HG03558 (cell line): ENCODE measurements at regions not wholly inside any gene's neighbourhood (a gene's known extent, or its start where the extent isn't known, plus 50 kb on each side); places are given as distances from the start of the nearest gene placed in this dataset.

Source experiments
- ATAC-seq: cut with Tn5 transposase; IDR thresholded peaks from one replicate; pipeline ENCODE4 v1.9.1; 2021; ENCODE audit warnings: moderate number of reproducible peaks; ENCODE audit not compliant: unreplicated experiment; ENCODE audit errors: extremely low read depth

DNA sequence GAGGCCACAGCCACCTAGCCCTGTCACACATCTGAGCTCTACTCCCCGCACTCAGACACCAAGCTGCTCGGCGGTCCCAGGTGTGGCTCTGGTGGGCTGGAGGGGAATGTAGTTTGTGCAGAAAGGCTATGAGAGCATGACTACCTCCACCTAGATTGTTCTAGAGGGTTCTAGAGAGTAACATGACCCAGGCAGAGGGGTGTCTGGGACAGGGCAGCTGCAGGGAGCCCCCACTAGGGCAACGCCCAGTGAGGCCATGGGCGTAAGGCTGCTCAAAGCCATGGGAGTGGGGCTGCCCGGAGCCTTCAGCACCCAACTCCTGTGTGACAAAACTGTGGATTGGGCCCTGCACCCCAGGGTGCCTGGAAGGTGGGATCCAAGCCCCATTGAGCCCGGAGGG is 511.4 kb upstream of the MYT1L start:
- no peak for ATAC-seq

DNA sequence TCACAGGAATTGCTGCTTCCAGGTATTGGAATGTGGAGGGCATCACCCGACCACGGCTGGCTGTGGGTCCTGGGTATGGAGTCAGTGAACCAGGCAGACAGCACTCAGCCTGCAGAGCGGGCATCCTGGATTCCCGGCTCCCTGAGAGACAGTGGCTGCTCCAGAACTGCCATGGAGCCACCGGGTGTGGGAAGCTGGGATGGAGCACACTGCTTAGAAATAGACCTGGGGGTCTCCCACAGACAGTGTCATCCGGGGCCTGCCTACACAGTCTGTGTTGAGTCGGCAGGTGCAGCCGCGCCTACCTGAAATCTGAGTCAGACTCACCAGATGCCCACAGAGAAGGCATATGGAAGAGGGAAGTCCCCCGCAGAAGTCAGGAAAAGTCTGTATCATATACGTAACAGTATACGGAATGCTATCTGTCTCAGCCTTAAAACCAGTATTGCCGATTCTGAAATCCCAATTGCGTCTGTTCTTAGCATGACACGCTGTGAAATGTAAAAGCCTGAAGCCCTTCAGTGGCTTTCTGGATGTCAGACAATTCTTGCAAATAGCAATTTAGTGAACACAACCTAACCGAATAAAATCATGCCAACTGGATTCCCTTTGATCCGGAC is 509.7 kb upstream of the MYT1L start:
- no peak for ATAC-seq

- no peak for ATAC-seq
These were observed 508.9 kb upstream of the MYT1L start for GRCh38 chr2:2839782-2840531.

DNA sequence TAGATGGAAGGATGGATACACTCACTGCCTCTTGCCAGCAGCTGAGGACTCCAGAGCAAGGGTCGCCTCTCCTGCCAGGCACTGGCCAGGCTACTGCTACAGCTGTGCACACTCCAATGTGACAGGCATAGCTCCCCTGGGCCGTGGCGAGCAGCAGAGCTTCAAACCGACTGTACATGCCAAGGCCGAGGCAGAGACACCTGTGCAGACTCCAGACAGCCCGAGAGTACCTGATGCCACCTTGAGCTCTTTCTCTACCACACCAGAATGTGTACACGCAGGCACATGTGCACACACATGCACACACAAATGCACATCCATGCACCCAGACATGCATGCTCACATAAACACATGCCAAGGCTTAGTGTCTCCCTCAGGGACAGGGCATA is 508.3 kb upstream of the MYT1L start:
- ATAC-seq: no peak

GRCh38 chr2:2838548-2838845 is 507.4 kb upstream of the MYT1L start:
- no peak for ATAC-seq

DNA sequence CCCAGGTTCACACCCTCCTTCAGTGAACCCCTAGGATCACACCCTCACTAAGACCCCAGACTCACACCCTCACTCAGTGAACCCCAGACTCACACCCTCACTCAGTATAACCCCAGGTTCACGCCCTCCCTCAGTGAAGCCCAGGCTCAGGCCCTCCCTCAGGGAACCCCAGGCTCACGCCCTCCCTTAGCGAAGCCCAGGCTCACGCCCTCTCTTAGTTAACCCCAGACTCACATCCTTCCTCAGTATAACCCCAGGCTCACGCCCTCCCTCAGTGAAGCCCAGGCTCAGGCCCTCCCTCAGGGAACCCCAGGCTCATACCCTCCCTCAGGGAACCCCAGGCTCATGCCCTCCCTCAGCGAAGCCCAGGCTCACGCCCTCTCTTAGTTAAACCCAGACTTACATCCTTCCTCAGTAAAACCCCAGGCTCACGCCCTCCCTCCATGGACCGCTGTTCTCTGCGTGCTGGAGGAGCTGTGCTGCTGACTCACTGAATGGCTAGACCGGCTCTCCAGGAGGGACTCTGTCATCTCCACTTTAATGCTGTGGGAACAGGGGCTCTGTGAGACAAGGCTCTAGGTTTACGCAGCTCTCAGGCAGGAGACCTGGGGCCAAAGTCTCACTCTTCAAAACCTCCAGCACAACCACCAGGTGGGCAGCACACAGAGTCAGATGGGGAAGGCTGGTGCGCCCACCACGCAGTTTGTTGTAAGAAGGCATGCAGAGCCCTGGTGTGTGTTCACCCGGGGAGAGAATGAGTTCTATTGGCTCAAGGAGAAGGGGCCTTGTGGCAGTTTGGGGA is 506.9 kb upstream of the MYT1L start:
- no peak for ATAC-seq

GRCh38 chr2:2836343-2837070 is 505.4 kb upstream of the MYT1L start:
- ATAC-seq: no peak

- no peak for ATAC-seq
These were observed 503.6 kb upstream of the MYT1L start for GRCh38 chr2:2834516-2835254.

GRCh38 chr2:2834105-2834504 is 503.0 kb upstream of the MYT1L start:
- no peak for ATAC-seq

DNA sequence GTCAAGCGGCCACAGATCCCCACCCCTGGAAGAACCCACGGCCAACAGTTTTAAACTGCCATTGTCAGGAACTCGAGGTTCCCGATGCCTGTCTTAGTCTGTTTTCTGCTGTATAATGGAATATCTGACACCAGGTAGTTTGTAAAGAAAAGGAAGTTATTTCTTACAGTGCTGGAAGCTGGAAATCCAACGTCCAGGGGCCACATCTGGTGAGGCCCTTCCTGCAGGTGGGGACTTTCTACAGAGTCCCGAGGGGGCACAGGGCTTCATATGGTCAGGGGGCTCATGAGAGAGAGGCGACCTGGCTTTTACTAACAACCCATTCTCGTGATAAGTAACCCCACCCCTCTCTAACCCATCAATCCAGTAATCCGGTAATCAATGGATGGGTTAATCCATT is 501.6 kb upstream of the MYT1L start:
- no peak for ATAC-seq

GRCh38 chr2:2831633-2832032 is 500.6 kb upstream of the MYT1L start:
- ATAC-seq: no peak

- no peak for ATAC-seq
These were observed 499.5 kb upstream of the MYT1L start for GRCh38 chr2:2830576-2830975.

GRCh38 chr2:2828774-2829368 is 497.8 kb upstream of the MYT1L start:
- no peak for ATAC-seq

GRCh38 chr2:2827761-2828221 is 496.7 kb upstream of the MYT1L start:
- no peak for ATAC-seq

GRCh38 chr2:2827046-2827636 is 496.1 kb upstream of the MYT1L start:
- ATAC-seq: no peak

GRCh38 chr2:2826621-2827020 is 495.5 kb upstream of the MYT1L start:
- ATAC-seq: no peak

DNA sequence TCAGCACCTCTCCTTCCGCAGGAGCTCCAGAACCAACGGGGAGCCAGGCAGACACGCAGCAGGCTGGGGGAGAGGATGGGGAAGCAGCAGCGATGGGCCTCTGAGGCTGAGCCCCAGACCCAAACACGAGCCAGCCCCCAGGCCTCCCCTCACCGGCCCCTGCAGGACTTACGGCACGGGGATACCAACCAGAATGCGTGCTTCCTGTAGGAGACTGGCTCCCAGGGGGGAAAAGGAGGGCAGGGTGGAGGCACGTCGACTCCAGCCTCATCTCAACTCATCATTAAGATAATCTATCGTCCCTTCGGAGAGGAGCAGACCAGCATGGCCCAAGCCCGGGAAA is 495.1 kb upstream of the MYT1L start:
- ATAC-seq: no peak

- no peak for ATAC-seq
These were observed 494.6 kb upstream of the MYT1L start for GRCh38 chr2:2825516-2826208.

DNA sequence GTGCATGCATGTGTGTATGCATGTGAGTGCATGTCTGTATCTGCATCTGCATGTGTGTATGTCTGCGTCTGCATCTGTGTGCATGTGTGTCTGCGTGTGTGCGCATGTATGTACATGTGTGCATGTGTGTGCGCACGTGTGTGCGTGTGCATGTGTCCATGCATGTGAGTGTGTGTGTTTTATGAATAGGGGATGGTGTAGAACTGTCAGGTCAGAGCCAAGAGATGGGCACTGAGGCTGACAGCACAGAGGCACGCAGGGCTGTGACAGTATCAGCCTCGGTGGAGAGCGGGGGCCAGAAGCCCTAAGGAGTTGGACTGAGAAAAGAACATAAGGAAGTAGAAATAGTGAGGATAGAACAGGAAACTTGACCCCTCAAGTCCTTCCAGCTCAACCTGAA is 494.0 kb upstream of the MYT1L start:
- ATAC-seq: no peak
